ENCODE measurements at regions not wholly inside any gene's neighbourhood (a gene's known extent, or its start where the extent isn't known, plus 50 kb on each side); places are given as distances from the start of the nearest gene placed in this dataset.
"Not testable (repeated sequence)": the region's sequence is repeated elsewhere in the genome, so short reads cannot be mapped to it uniquely, and the experiment has no call there.

GRCh38 chrX:114073926-114074325 lies 510.0 kb upstream of the HTR2C start:
- DNase-seq (ENCODE audit: low read depth): no peak

GRCh38 chrX:114071412-114071811 lies 512.5 kb upstream of the HTR2C start:
- no peak for TF ChIP-seq CTCF (IDR thresholded peaks at IDR 0.05; ENCODE audit: control insufficient read depth, extremely low read depth, insufficient read depth)
- no peak for DNase-seq (ENCODE audit: low read depth)
- H3K4me3 ChIP-seq (ENCODE audit: low read depth, low read length): no peak overlapping the region

More at GRCh38 chrX:114073926-114074325, 510.0 kb upstream of the HTR2C start:
- H3K4me3 ChIP-seq (ENCODE audit: low read depth, low read length): no peak overlapping the region
- TF ChIP-seq CTCF (IDR thresholded peaks at IDR 0.05; ENCODE audit: control insufficient read depth, extremely low read depth, insufficient read depth): no peak

DNA sequence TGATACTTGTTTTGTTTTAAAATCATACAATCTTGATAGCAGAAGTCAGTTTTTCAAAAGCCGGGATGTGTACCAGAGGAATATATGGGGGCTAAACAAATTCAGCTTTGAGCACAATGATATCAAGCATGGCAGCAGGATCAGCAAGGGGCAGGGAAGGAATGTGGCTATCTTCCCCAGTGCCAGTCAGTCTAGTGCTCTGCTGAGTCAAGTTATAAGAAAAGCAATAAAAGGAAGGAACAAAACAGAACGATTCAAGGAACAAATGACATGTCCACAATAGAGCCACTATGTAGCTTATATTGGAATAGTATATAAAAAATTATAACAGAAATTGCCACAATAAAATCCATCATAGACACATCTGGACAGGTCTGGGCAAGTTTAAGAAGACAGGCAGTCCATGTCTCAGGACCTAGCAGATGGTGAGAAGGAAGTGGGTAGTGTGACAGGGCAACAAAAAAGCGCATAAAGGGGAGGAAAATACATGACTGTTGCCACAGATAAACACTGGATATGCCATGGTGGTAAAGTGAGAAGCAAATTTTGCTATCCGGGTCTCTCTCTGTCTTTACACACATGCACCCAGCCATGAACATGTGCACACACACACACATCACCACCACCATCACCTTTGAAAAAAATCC lies 518.2 kb upstream of the HTR2C start:
- TF ChIP-seq CTCF (IDR thresholded peaks at IDR 0.05; ENCODE audit: control insufficient read depth, extremely low read depth, insufficient read depth): no peak
- no peak overlapping the region for H3K4me3 ChIP-seq (ENCODE audit: low read depth, low read length)
- no peak for DNase-seq (ENCODE audit: low read depth)

- no peak for TF ChIP-seq CTCF (IDR thresholded peaks at IDR 0.05; ENCODE audit: control insufficient read depth, extremely low read depth, insufficient read depth)
Observed at GRCh38 chrX:114061226-114061625, 522.7 kb upstream of the HTR2C start.

GRCh38 chrX:114058988-114059418 lies 524.9 kb upstream of the HTR2C start:
- TF ChIP-seq CTCF (IDR thresholded peaks at IDR 0.05; ENCODE audit: control insufficient read depth, extremely low read depth, insufficient read depth): no peak
- DNase-seq (ENCODE audit: low read depth): no peak
- H3K4me3 ChIP-seq (ENCODE audit: low read depth, low read length): no peak overlapping the region

More at GRCh38 chrX:114061226-114061625, 522.7 kb upstream of the HTR2C start:
- no peak overlapping the region for H3K4me3 ChIP-seq (ENCODE audit: low read depth, low read length)
- no peak for DNase-seq (ENCODE audit: low read depth)

GRCh38 chrX:114057422-114057821 lies 526.5 kb upstream of the HTR2C start:
- not testable (repeated sequence) for DNase-seq (ENCODE audit: low read depth); H3K4me3 ChIP-seq (ENCODE audit: low read depth, low read length)

GRCh38 chrX:114051667-114052315 lies 532.1 kb upstream of the HTR2C start:
- DNase-seq (ENCODE audit: low read depth): no peak
- TF ChIP-seq CTCF (IDR thresholded peaks at IDR 0.05; ENCODE audit: control insufficient read depth, extremely low read depth, insufficient read depth): no peak

More at GRCh38 chrX:114051667-114052315, 532.1 kb upstream of the HTR2C start:
- no peak overlapping the region for H3K4me3 ChIP-seq (ENCODE audit: low read depth, low read length)

Data from LNCaP clone FGC (cell line).